GM20000 (cell line): ENCODE measurements at regions not wholly inside any gene's neighbourhood (a gene's known extent, or its start where the extent isn't known, plus 50 kb on each side); places are given as distances from the start of the nearest gene placed in this dataset.
"Not testable (repeated sequence)": the region's sequence is repeated elsewhere in the genome, so short reads cannot be mapped to it uniquely, and the experiment has no call there.

Experiments used
- DNase-seq: peaks from one replicate; pipeline ENCODE4 v3.0.0; 2012; ENCODE audit warnings: low spot score
- CTCF ChIP-seq: IDR thresholded peaks from 2 replicates; pipeline ENCODE4 v1.5.1; 2012; ENCODE audit warnings: mild to moderate bottlenecking, control low read depth; ENCODE audit errors: extremely low read depth, missing control alignments

GRCh38 chr4:103885152-103885551 is 165.4 kb upstream of the TACR3 start:
- DNase-seq, result no peak
- no peak for TF ChIP-seq CTCF

- no peak for DNase-seq
- TF ChIP-seq CTCF, result no peak
Observed at GRCh38 chr4:103867311-103867710, 147.5 kb upstream of the TACR3 start.

- no peak for DNase-seq
- no peak for TF ChIP-seq CTCF
Observed at GRCh38 chr4:103853627-103854026, 133.8 kb upstream of the TACR3 start.

- DNase-seq, result no peak
- TF ChIP-seq CTCF, result no peak
Observed at GRCh38 chr4:103853146-103853545, 133.4 kb upstream of the TACR3 start.

- TF ChIP-seq CTCF, result no peak
- no peak for DNase-seq
Observed at GRCh38 chr4:103845075-103845474, 125.3 kb upstream of the TACR3 start.

GRCh38 chr4:103842637-103843239 is 123.0 kb upstream of the TACR3 start:
- DNase-seq, result no peak
- TF ChIP-seq CTCF, result no peak

GRCh38 chr4:103842076-103842475 is 122.3 kb upstream of the TACR3 start:
- DNase-seq, result no peak
- TF ChIP-seq CTCF, result no peak

- DNase-seq, result not testable (repeated sequence)
Observed at GRCh38 chr4:103810308-103810707, 90.5 kb upstream of the TACR3 start.
